Retina (tissue), 1 donor: ENCODE measurements at regions not wholly inside any gene's neighbourhood (a gene's known extent, or its start where the extent isn't known, plus 50 kb on each side); places are given as distances from the start of the nearest gene placed in this dataset.
"Not testable (repeated sequence)": the region's sequence is repeated elsewhere in the genome, so short reads cannot be mapped to it uniquely, and the experiment has no call there.

Experiments used
- DNase-seq: peaks from one replicate; pipeline ENCODE4 v3.0.0-alpha.2; 2016

GRCh38 chr5:167918184-167918812 is 373.1 kb upstream of the WWC1 start:
- peak; percentile 44 for DNase-seq

- no peak for DNase-seq
Measured at GRCh38 chr5:167918813-167919483, 372.5 kb upstream of the WWC1 start.

DNA sequence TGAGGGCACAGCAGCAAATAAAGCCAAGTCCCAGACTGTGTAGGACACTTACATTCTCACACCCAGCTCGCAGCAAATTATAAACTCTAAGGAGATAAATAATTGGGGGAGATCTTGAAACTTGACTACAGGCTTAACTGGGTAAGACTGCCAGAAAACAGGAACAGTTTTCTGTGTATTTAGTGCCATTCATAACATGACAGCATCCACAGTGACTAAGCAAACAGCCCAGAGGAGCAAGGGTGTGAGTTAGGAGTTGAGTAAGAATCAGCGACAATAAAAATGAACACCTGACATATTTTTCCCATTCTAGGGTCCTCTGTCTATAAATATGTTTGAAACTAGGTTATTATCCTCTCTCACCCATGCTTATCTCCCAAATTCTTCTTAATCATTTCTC is 370.9 kb upstream of the WWC1 start:
- no peak for DNase-seq

GRCh38 chr5:167921796-167922195 is 369.6 kb upstream of the WWC1 start:
- no peak for DNase-seq

GRCh38 chr5:167923396-167923795 is 368.0 kb upstream of the WWC1 start:
- no peak for DNase-seq

- DNase-seq = no peak
Measured at GRCh38 chr5:167929841-167930240, 361.6 kb upstream of the WWC1 start.

GRCh38 chr5:167934551-167934971 is 356.9 kb upstream of the WWC1 start:
- no peak for DNase-seq

GRCh38 chr5:167936022-167936421 is 355.4 kb upstream of the WWC1 start:
- no peak for DNase-seq

GRCh38 chr5:167936944-167937634 is 354.4 kb upstream of the WWC1 start:
- DNase-seq = no peak

- DNase-seq = no peak
Measured at GRCh38 chr5:167937635-167937998, 353.8 kb upstream of the WWC1 start.

GRCh38 chr5:167939686-167940085 is 351.8 kb upstream of the WWC1 start:
- DNase-seq = no peak

- no peak for DNase-seq
Measured at GRCh38 chr5:167940911-167941310, 350.5 kb upstream of the WWC1 start.

- not testable (repeated sequence) for DNase-seq
Measured at GRCh38 chr5:167941556-167941955, 349.9 kb upstream of the WWC1 start.

GRCh38 chr5:167943343-167943742 is 348.1 kb upstream of the WWC1 start:
- DNase-seq = no peak

DNA sequence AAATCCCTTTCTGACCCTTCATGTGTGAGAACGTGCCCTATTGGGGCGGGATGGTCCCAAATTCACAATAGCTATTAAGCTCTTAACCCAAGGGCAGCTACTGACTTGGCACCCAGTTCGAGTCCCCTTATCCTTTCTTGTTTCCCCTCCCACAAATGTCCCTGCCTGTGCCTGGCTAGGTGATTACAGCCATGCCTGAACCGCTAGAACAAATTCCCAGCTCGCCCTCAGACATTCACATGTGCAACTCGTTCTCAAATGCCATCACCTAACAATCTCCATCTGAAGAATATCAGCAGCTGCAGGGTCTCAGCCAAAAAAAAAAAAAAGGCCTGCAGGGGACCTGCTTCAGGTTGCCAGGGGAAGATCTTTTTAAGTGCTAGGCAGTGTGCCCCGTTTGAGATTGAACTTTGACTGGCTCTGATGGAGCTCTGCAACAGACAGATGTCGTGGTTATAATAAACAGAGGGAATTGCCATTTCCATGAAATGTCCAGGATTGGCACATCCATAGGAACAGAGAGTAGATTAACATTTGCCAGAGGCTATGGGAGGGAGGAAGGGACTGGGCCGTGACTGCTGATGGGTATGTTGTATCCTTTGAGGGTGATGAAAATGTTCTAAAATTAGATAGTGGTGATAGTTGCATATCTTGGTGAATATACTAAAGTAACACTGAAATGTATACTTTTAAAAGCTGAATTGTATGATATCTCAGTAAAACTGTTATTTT is 347.2 kb upstream of the WWC1 start:
- no peak for DNase-seq

DNA sequence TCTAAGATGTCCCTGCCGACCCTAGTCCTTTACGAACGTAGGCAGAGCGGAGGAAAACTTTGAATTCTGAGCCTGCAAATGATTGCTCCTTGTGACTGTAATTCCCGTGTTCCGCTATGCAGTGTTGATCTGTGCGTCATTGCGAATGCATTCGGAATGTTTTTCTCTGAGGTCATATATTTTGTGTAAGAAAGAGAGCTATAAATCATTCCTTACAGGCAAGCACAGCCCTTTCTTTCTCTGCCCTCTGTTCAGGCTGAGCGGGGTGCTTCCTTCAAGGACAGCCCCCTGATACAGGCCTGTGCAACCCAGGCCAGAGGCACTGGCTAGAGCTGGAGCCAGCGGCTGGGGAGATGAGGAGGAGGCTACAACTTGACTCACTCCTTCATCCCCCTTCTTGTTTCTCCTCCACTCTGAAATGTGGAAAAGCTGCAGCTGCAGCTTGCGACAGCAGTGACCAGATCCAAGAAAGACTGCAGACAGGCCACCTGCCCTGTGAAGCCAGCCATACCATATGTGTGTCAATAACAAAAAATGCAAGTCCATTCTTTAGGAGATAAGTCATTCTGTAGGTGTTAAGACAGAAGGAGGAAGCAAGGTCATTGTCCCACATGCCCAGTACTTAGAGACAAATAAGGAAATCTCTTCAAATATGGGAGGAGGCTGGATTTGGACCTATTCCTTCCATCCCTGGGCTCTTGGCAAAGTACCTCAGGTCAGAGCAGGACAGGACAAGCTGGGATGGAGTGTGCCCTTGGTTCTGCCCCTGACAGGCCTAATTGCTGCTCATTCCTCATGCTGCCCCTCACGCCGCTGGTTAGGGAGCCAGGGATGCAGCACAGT is 345.7 kb upstream of the WWC1 start:
- DNase-seq = no peak

- no peak for DNase-seq
Measured at GRCh38 chr5:167947306-167947705, 344.1 kb upstream of the WWC1 start.

- no peak for DNase-seq
Measured at GRCh38 chr5:167948251-167948650, 343.2 kb upstream of the WWC1 start.

GRCh38 chr5:167949435-167949834 is 342.0 kb upstream of the WWC1 start:
- DNase-seq = no peak

DNA sequence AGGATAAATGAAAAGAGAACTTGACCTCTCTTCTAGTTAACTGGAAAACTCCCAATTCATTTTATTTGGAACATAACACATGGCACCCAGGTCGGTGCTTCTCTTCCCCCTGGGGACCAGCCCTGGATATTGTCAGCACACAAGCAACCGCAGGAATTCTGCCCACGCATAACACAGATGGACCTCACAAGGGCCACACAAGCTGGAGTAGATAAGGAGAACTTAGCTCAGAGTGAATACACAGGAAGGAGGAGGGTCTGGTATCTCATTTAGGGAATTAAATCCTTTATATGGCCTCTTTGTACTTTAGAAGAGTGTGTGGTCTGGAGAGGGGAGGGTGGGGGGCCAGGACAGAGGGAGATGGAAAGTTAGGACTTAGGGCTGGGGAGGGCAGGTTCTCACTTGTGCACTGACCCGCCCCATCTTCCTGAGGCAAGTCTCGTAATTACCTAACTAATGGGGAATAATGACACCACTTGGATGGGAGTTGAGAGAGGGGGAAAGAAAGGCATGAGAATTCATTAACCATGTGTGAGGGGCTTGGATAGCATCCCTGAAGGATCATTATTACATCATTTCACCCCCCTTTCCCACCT is 341.2 kb upstream of the WWC1 start:
- no peak for DNase-seq

GRCh38 chr5:167951116-167951515 is 340.3 kb upstream of the WWC1 start:
- no peak for DNase-seq

DNA sequence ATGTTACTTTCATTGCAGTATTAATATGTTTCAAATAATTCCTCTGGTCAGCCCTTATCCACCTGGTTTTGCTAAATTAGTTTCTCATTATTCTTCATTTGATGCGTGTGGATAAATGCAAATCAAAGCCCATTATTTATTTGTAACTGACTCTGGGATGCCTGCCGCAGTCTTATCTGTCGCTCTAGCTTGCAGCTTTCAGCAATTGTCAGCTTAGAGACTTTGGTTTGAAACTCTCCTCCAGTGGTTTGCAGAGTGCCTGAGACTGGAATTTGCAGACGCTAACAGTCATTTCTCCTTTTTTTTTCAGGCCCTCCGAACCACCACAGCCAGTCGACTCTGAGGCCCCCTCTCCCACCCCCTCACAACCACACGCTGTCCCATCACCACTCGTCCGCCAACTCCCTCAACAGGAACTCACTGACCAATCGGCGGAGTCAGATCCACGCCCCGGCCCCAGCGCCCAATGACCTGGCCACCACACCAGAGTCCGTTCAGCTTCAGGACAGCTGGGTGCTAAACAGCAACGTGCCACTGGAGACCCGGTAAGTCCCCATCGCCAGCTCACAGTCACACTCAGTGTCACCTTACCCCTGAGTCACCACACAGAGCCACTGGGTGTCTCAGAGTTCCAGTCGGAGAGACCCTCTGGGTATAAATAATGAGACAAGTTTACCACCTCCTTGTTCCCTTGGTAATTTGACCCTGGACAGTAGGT is 339.0 kb upstream of the WWC1 start:
- DNase-seq = no peak
